ENCODE measurements at regions not wholly inside any gene's neighbourhood (a gene's known extent, or its start where the extent isn't known, plus 50 kb on each side); places are given as distances from the start of the nearest gene placed in this dataset.
"Not testable (repeated sequence)": the region's sequence is repeated elsewhere in the genome, so short reads cannot be mapped to it uniquely, and the experiment has no call there.

DNA sequence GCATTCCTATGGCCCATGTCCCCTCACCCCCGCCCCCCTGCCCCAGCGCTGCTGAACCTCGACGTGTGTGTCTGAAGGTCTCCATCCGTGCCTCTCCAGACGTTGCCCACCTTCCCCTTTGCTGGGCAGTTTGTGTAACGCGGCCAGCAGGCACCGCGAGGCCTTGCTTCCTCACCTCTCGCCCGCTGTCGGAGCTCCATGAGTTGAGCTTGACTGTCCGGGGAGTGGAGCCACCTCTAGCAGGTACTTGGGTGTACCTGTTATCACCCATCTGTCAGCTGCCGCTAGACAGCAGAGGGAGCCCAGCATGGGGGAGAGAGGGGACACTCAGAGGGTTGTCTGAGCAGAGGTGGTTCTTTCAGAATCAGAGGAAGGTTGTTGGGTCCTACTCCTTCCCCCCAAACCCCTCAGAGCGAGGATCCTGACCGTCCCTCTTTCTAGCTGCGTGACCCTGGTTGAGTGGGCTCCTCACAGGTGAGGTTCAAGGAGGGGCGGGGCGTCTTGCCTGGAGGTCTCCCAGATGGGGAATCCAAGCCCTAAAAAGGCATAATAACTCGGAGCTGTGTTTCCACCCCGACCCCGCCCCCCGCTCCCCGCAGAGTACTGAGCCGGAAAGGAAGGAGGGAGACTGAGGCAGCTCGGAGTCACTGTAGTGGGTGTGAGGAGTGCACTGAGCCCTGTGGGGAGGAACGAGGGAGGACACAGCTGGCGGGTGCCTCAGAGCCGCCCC is 184.7 kb downstream of the C9orf50 start:
- DNase-seq (ENCODE audit: low read depth) = no peak

DNA sequence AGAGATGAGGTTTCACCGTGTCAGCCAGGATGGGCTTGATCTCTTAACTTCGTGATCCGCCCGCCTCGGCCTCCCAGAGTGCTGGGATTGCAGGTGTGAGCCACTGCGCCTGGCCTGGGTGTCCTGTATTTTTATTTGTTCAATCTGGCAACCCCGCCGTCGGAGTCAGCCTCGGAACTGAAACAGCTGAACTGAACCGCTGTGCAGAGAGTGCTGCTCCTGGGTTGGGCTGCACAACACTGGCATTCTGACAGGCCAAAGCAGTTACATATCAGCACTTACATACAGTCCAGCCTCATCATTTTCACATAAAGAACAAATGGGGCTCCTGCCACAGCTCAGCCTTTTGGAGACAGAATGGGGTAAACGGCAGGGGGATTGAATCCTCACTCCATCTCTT is 185.6 kb downstream of the C9orf50 start:
- DNase-seq (ENCODE audit: low read depth) = no peak

DNA sequence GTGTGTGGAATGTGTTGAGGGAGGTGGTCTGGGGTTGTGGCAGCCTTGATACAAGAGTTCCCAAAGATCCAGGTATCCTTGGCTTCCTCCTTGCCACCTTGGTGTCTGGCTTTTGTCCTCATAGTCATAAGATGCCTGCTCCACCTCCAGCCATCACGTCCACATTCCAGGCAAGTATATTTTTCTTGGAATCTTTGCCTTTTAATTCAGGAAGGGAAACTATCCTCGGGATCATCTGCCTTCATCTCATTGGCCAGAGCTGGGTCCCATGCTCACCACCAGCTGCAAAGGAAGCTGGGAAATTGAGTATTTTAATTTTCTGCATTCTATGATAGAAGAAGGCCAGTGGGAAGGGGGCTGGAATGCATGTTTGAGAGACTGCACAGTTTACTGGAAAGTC is 186.7 kb downstream of the C9orf50 start:
- peak; percentile 25 for DNase-seq (ENCODE audit: low read depth)

DNA sequence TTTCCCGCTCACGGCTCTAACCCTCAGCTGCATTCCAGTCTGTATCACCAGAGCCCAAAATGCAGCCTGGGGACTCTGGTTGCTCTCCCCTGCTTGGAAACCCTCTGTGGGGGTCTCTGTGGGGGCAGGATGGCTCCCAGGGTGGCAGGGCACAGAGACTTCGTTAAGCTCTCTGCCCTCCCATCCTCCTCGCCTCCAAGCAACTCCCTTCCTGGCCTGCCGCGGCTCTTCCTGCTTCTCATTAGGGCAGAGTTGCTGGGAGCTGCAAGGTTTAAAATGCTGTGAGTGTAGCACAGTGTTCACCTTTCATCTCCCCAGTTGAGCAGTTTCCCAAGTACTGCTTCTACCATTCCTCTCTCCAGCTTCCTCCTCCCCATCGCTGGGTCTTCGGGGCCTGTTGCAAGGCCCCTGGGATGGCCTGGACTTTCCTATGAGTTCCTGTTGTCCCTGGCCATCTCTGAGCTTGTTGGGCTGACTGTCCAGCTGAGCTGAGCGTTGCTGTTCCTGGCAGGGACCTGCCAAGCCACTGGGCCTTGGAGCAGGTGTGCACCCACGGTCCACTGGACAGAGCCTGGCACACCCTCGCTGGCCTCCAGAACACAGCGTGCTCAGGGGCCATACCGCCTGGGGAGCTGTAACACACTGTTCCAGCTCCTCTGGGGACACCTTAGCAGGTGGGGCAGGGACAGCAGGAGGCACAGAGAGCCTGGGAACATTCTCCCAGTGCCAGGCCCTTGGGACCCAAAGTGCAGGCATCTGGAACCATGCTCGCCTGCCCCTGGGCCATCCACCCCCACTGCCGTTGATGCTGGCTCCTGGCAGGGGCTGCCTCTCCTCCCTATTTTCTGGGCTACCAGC is 188.4 kb downstream of the C9orf50 start:
- DNase-seq (ENCODE audit: low read depth) = no peak

DNA sequence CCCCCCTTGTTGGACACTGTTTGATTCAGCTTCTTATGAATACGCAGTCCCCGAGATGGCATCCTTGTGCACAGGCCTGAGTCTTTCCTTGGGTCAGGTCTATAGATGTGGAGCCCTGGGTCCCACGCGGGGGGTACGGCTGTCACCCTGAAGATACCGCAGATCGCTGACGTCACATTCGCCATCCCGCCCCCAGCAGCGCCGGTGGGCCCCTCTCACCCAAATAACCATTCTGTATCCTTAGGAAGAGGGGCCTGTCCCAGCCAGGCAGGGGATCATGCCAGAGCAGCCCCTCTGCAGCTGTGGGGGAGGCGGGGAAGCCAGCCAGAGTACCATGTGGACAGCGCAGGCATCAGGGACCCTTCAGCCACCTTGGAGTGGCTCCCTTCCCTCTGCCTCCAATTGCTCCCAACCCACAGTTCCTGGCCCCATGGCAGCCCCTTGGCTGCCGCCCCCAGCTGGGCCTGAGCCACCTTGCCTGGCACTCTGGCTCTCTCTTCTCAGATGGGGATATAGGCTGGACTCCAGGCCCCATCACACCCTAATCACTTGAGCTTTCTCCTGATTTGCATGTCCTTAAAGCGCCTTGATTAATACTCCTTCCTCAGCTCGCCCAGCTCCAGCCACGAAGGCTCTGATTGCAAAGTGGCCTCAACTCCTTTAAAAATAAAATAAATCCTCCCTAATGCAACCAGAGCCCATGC is 189.8 kb downstream of the C9orf50 start:
- no peak for DNase-seq (ENCODE audit: low read depth)

DNA sequence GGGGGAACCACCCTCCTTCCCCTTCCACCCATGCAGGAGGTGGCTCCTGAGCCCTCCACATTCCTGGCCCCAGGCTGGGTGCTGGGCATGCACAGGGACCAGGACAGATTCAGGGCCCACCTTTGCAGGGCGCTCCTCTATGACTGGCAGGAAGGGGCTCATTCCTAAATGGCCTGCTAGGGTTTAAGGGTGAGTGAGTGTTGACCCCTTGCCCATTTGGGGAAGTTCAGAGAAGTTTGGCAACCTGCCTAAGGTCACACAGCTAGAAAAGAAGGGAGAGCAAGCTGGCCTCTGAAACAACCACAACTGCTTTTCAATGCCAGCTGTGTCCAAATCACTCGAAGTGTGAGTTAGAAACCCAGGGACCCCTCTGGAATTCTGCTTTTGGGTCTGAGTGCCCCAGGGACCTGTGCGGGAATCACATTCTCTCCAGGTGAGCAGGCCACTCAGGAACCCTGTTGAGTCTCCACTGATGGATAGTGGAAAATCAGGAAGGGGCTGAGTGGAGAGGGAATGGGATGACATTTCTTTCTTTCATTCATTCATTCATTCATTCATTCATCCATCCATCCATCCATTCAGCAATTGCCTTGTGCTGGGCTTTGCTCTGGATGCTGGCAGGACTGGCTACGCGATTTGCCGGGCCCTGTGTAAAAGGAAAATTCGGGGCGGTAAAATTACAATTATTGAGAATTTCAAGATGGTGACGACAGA is 191.9 kb downstream of the C9orf50 start:
- DNase-seq (ENCODE audit: low read depth) = no peak

DNA sequence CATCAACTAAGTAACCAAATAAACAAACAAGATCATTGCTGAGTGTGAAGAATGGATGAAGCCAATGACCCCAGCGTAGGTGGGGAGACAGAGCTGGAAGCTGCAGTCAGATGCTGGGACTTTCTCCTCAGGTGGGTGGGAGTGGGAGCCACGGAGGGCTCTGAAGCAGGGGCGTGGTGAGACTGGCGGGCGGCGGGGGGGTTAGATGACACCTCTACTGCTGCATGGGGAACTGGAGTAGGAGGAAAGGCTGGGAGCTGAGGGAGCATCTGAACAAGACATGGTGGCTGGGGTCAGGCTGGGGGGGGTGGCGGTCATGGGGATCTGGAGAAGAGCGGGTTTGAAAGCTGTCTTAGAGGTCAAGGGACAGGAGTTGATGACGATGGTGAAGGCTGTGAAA is 193.8 kb downstream of the C9orf50 start:
- DNase-seq (ENCODE audit: low read depth) = no peak

DNA sequence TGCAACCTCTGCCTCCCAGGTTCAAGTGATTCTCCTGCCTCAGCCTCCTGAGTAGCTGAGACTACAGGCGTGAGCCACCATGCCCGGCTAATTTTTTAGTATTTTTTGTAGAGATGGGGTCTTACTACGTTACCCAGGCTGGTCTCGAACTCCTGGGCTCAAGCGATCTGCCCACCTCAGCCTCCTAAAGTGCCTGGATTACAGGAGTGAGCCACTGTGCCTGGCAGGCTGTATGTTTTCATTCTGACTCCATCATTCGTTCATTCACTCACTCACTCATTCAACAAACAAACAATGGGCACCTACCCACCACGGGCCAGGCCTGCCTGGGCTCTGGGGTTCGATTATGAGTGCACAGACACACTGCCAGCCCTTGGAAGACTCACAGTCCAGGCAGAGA is 197.1 kb downstream of the C9orf50 start:
- not testable (repeated sequence) for DNase-seq (ENCODE audit: low read depth)

DNA sequence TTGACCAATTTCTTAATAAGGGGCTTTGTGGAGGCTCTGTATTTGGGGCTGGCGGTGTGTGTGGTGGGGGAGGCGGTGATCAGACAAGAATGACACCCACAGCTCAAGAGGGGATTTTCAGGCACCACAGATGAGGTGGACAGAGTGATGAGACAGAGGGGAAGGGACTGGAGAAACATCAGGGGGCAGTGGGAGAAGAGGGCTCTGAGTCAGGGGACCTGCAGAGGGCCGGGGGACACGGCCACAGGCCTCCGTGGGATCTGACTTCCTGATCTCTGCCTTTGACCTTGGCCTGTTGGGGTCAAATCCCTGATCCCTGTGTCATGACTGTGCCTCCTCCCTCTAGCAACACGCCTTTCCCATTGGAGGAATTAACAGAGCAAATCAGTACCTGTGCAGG is 197.7 kb downstream of the C9orf50 start:
- DNase-seq (ENCODE audit: low read depth) = no peak

DNA sequence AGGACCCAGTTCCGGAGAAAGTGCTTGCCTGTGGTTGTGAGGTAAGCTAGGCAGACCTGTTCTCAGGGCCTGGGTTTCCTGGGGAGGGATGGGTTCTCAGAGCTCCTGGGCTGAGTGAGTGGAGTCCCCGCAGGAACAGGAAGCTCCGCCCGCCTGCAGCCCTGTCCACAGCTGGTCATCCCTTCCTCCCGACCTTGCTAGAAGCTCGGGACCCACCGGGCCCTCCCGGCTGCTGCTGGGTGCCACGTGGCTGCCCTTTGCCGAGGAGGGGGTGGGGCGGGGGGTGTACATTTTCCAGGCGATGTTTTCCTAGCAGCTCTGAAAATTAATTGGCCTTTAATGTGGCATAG is 198.1 kb downstream of the C9orf50 start:
- DNase-seq (ENCODE audit: low read depth) = peak; percentile 28

DNA sequence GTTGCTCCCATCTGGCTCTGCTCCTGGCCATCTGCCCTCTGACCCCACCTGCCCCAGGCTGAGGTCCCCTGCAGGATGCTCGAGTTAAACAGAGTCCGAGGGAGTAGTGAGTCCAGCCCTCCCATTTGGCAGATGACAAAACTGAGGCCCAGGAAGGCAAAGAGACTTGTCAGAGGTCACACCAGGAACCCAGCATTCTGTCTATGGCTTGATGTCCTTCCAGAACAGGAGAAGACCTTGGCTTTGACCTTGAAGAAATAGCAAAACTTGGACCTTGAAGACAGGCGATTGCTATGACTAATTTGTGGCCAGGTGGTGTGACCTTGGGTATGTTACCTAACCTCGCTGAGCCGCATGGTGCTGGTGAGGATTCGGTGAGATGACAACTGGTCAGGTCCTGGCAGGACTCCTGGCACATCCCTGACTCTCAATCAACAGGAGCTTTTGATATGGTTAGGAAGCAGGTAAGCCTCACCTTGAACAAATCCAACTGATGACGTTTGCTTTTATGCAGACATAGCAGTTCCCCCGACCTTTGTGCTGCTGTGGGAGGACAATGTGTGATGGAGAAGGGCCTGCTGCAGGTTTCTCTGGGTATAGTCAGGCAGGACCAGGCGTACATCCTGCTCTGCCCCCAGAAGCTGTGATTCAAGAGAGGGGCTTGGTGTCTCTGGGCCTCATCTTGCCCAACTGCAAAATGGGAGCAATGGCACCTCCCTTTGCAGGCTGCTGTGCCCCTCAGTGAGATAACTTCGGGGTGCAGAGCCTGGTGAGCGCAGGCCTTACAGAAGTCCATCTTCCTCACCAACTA is 198.7 kb downstream of the C9orf50 start:
- DNase-seq (ENCODE audit: low read depth) = peak; percentile 31

DNA sequence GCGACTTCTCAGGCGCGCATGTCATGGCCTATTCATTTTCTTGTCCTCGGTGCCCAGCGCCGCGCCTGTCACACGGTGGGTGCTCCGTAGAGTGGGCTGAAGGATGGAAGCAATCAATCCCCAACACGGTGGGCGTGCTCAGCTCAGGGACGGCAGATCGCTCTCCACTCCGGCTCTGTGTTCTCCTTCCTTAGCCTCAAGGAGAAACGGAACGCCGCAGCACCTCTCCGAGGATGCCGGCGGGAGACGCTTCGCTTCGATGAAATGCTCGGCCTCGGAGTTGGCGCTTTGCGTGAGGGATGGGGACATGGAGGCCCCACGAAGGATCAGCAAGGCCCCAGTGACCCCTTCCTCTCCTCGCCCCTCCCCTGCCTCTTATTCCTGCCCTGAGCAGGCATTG is 199.5 kb downstream of the C9orf50 start:
- no peak for DNase-seq (ENCODE audit: low read depth)

DNA sequence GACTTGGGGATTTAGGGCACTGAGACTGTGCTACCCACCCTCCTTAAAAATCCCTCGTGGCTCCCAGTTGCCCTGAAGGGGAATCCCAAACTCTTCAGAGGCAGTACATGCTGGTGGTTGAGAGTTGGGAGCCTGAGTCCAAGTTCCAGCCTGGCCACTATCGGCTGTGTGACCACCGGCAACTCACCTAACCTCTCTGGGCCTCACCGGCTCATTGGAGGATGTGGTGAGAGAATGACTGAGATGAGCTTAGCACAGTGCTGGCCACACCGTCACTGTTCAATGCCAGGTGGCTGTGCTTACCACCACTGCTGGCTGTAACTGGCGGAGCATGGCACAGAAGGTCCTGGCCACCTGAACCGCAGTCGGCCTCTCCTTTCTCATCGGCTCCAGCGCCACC is 200.2 kb downstream of the C9orf50 start:
- DNase-seq (ENCODE audit: low read depth) = no peak

DNA sequence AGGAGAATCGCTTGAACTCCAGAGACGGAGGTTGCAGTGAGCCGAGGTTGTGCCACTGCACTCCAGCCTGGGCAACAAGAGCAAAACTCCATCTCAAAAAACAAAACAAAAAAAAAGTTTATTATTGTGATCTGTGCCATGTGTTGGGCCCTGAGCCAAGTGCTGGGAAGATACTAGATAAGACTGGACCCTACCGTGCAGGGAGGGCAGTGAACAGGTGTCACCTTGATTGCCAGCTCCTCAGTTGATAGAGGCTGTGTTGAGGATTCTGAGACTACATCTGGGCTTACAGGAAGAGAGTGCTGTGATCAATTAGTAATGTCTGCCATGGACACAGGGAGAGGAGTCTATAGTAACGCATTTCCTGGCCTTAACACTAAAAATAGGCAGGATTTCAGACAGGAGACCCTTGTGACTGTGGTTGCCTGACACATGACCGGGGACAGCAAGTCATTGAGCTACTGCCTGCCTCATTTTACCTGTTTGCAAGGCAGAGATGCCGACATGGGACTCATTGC is 201.5 kb downstream of the C9orf50 start:
- no peak for DNase-seq (ENCODE audit: low read depth)

DNA sequence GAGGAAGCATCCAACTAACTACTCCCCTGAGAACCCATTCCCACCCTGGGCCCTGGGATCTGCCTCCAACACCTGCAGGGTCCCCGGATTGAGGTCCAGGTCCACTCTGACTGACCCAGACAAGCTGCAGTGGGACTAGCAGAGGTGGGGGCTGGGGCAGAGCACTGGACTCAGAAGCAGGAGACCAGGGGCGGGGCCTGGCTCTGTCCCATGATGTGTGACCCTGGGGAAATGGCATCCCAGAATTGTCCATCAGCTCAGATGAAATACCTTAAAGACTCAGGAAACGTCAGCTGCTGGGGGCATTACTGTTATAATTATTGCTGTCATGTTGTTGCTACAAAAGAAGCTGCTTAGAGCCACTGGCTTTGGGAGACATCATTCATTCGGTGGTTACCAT is 202.4 kb downstream of the C9orf50 start:
- no peak for DNase-seq (ENCODE audit: low read depth)

DNA sequence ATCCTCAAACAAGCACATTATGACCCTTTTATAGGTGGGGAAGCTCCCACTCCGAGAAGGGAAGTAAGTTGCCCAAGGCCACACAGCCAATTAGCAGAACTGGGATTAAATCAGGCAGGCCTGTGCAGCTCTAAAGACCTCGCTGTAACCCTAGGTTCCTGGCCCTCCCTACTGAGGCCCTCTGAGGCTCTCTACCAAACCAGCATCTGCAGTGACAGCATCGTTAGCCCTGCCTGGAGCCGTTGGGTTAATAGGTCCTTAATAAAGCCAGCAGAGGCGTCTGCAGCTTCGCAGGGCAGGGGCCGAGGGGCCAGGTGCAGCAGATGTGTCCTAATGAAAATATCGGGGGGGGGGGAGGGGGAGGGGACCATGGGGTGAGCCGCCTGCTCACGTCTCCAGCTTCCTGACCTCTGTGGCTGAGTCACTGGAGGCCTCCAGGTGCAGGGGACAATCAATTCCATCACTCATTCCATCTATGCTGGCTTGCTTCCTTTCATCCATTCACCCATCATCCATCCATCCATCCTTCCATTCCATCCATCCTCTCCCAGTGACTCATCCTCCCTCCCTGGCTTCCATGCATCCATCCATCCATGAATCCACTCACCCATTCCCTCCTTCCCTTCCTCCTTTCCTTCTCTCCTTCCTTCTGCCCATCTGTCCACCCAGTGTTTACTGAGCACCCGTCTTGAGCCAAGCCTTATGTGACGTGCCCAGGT is 203.9 kb downstream of the C9orf50 start:
- DNase-seq (ENCODE audit: low read depth) = peak; percentile 47

DNA sequence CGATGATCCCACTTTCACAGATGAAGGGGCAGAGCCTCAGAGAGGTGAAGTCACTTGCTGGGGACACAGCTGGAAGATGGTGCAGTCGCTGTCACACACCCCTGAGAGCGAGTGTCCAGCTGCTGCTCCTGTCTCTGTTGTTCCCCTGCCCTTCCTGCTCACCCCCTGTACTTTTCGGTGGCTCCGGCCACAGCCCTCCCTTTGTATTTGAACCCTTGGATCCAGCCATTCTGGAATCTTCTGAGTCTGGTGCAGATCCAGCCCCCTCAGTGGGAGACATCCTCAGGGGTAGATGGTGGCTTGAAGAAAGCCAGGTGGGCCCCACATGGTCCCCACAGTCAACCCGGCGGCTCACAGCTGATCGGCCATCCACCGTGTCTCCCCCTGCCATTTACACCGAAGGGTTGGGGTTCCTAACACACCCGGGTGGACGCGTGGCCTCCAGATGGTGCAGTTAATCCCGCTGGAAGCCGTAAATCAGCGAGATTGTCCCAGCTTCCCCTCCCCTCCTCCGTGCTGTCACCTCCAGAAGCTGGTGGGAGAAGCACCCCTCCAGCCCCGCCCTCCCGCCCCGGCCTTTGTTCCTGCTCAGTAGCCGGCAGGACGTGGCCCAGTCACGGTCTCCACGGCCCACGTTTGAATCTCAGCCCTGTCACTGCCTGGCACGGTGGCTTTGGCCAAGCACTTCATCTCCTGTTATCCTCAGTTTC is 204.8 kb downstream of the C9orf50 start:
- DNase-seq (ENCODE audit: low read depth) = no peak

DNA sequence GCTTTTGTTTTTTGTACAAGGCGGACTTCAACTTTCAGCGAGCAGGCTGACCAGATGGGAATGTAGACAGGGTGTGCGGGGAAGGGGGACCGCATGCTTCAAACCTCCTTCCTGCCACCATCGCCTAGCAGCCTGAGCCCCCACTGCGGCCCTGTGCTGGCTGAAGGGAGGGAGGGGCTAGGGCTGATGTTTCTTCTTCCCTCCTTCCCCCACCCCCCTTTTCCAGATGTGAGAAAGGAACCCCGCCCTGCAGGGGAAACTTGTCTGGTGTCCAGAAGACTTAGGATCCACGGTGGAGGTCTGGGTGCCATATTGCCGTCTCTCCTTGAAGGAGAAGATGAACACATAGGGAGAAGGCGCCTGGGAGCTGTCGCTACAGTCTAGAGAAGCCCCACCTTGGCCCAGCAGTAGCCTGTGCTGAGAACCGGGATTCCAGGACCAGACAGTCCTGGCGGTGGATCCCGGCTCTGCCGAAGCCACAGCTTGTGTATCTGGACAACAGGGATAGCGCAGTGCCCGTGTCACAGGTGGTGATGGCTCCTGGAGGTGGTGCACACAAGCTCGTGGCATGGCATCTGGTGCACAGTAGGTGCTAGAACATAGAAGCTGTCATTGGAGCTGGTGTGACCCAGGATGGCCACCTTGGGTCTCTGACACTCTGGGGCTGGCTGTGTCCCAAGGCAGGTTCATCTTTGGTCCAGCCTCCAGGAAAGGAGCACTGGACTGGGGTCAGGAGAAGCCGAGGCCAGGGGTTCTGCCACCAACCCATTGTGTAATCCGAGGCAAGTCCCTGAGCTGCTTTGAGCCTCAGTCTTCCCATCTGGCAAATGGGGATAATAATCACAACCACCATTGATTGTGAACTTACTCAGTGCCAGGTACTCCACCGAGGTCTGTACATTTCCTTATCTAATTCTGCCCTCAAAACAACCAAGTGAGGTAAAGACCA is 205.6 kb downstream of the C9orf50 start:
- DNase-seq (ENCODE audit: low read depth) = peak; percentile 22

Data from M059J (cell line).